ENCODE measurements at regions not wholly inside any gene's neighbourhood (a gene's known extent, or its start where the extent isn't known, plus 50 kb on each side); places are given as distances from the start of the nearest gene placed in this dataset.

DNA sequence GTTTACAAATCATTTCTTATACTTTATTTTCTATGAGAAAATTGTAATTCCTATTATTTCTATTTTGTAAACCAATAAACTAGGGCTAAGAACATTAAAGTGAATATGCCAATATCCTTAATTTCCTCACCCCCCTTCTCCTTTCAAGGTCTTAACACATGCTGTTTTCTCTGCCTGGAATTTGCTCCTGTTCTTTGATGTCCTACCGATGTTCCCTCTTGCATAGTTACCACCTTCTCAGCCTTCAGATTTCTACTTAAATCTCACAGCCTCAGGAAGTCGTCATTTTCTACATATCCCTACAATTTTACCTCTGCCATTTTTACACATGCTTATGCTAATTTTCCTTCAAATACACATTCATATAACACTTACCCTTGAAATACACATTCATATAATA is 890.9 kb upstream of the CDH8 start:
- no peak overlapping the region for H3K27ac Mint-ChIP-seq
- CTCF ChIA-PET = no interaction called here
- TF ChIP-seq, protein P1, sequence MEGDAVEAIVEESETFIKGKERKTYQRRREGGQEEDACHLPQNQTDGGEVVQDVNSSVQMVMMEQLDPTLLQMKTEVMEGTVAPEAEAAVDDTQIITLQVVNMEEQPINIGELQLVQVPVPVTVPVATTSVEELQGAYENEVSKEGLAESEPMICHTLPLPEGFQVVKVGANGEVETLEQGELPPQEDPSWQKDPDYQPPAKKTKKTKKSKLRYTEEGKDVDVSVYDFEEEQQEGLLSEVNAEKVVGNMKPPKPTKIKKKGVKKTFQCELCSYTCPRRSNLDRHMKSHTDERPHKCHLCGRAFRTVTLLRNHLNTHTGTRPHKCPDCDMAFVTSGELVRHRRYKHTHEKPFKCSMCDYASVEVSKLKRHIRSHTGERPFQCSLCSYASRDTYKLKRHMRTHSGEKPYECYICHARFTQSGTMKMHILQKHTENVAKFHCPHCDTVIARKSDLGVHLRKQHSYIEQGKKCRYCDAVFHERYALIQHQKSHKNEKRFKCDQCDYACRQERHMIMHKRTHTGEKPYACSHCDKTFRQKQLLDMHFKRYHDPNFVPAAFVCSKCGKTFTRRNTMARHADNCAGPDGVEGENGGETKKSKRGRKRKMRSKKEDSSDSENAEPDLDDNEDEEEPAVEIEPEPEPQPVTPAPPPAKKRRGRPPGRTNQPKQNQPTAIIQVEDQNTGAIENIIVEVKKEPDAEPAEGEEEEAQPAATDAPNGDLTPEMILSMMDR (IDR thresholded peaks at IDR 0.05) = no peak
- no peaks in the 10 kb centered on the region for H3K27me3 Mint-ChIP-seq
- no peaks in the 10 kb centered on the region for H3K4me1 ChIP-seq (ENCODE audit: insufficient read depth, low read length)
- no peaks in the 10 kb centered on the region for H3K36me3 ChIP-seq (ENCODE audit: insufficient read depth, low read length)
- no peaks in the 10 kb centered on the region for H3K27me3 ChIP-seq (ENCODE audit: control insufficient read depth in 1 of 2, insufficient read depth in 2 of 2, low read length in 2 of 2)
- H3K4me3 Mint-ChIP-seq = no peak overlapping the region
- intact Hi-C loops (cut with DNase I, micrococcal nuclease) = no loop called here
- H3K4me3 ChIP-seq (ENCODE audit: low read length) = no peak overlapping the region
- H3K9me3 Mint-ChIP-seq = peaks cover 7% of the 10 kb centered on the region
- H3K27ac ChIP-seq (ENCODE audit: low read depth in 1 of 2, low read length in 2 of 2) = no peak overlapping the region
- H3K4me1 Mint-ChIP-seq (ENCODE audit: low read depth) = no peaks in the 10 kb centered on the region
- ATAC-seq (ENCODE audit: poor library complexity) = no peak
- no peaks in the 10 kb centered on the region for H3K36me3 Mint-ChIP-seq (ENCODE audit: low read depth)
- no peak for DNase-seq
- POLR2A ChIA-PET = no interaction called here
- peaks cover 0 to 7% of the 10 kb centered on the region in 2 experiments for H3K9me3 ChIP-seq (ENCODE audit: control insufficient read depth in 1 of 2, insufficient read depth in 1 of 2, low read length in 2 of 2)

DNA sequence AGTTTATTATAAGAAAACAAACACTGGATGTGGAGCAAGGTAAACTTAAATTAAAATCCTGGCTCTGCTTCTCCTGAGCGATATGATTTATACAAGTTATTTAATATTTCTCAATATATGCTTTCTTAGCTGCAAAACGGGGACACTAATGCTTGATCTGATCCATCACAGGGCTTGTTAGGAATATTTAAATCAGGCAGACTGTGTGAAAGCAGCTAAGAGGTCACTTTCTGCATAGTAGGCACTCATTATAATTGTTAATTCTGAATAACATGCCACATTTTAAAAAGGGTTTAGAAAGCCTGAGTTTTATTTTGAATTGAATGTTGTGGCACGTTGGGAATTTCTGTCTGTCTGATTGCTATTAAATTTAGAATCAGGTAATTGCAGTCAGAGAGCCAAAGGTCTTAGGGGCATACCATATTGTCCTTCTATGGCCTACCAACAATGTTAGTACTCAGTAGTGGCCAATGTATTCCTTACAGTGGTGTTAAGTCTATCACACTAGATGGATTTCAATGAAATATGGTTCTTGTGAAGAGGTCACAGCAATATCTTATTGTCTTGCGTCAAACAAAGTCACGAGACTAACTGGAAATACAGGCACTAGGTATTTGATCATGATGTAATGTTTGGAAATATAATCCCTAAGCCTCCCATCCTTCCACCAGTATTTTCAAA is 890.0 kb upstream of the CDH8 start:
- no peak for DNase-seq
- no peaks in the 10 kb centered on the region for H3K36me3 Mint-ChIP-seq (ENCODE audit: low read depth)
- Histone ChIP-seq H3K4me1 (ENCODE audit: insufficient read depth, low read length) (no peaks in the 10 kb centered on the region), H3K27me3 (ENCODE audit: control insufficient read depth in 1 of 2, insufficient read depth in 2 of 2, low read length in 2 of 2) (no peaks in the 10 kb centered on the region), H3K4me3 (ENCODE audit: low read length) (no peak overlapping the region), H3K9me3 (ENCODE audit: control insufficient read depth in 1 of 2, insufficient read depth in 1 of 2, low read length in 2 of 2) (peaks cover 0 to 7% of the 10 kb centered on the region in 2 experiments), H3K36me3 (ENCODE audit: insufficient read depth, low read length) (no peaks in the 10 kb centered on the region), H3K27ac (ENCODE audit: low read depth in 1 of 2, low read length in 2 of 2) (no peak overlapping the region)
- POLR2A ChIA-PET = no interaction called here
- no peak for ATAC-seq (ENCODE audit: poor library complexity)
- H3K27ac Mint-ChIP-seq = no peak overlapping the region
- no peaks in the 10 kb centered on the region for H3K4me1 Mint-ChIP-seq (ENCODE audit: low read depth)
- TF ChIP-seq, protein P1 (IDR thresholded peaks at IDR 0.05) = no peak
- no peaks in the 10 kb centered on the region for H3K27me3 Mint-ChIP-seq
- H3K9me3 Mint-ChIP-seq = peaks cover 7% of the 10 kb centered on the region
- intact Hi-C loops (cut with DNase I, micrococcal nuclease) = no loop called here
- CTCF ChIA-PET = no interaction called here
- H3K4me3 Mint-ChIP-seq = no peak overlapping the region

DNA sequence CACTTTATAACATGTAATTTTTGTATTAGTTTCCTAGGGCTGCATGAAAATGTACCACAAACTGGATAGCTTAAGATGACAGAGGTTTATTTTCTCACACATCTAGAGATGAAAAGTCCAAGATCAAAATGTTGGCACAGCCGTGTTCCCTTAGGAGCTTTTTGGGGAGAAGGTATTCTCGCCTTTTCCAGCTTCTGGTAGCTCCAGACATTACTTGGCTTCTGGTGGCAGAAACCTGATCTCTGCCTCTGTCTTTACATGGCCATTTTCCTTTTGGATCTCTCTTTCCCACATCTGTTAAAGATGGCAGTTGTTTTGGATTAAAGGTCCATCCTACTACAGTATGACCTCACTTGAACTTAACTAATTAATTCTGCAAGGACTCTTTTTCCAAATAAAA is 885.7 kb upstream of the CDH8 start:
- POLR2A ChIA-PET = no interaction called here

More for the DNA sequence above, 885.7 kb upstream of the CDH8 start:
- no peaks in the 10 kb centered on the region for H3K36me3 Mint-ChIP-seq (ENCODE audit: low read depth)
- Histone ChIP-seq H3K27ac (ENCODE audit: low read depth in 1 of 2, low read length in 2 of 2) (no peak overlapping the region), H3K9me3 (ENCODE audit: control insufficient read depth in 1 of 2, insufficient read depth in 1 of 2, low read length in 2 of 2) (peaks cover 2 to 3% of the 10 kb centered on the region in 2 experiments), H3K36me3 (ENCODE audit: insufficient read depth, low read length) (no peaks in the 10 kb centered on the region), H3K4me3 (ENCODE audit: low read length) (no peak overlapping the region), H3K27me3 (ENCODE audit: control insufficient read depth in 1 of 2, insufficient read depth in 2 of 2, low read length in 2 of 2) (no peaks in the 10 kb centered on the region), H3K4me1 (ENCODE audit: insufficient read depth, low read length) (no peaks in the 10 kb centered on the region)
- intact Hi-C loops (cut with DNase I, micrococcal nuclease) = no loop called here
- no peak overlapping the region for H3K4me3 Mint-ChIP-seq
- ATAC-seq (ENCODE audit: poor library complexity) (no peak), DNase-seq (no peak)
- no peaks in the 10 kb centered on the region for H3K4me1 Mint-ChIP-seq (ENCODE audit: low read depth)
- no peak overlapping the region for H3K27ac Mint-ChIP-seq
- TF ChIP-seq, protein P1 (IDR thresholded peaks at IDR 0.05) = no peak
- H3K27me3 Mint-ChIP-seq = no peaks in the 10 kb centered on the region
- peaks cover 8% of the 10 kb centered on the region for H3K9me3 Mint-ChIP-seq
- CTCF ChIA-PET = no interaction called here

Data from CD4-positive, alpha-beta T cell (primary cell).